B cell (primary cell): ENCODE measurements at regions not wholly inside any gene's neighbourhood (a gene's known extent, or its start where the extent isn't known, plus 50 kb on each side); places are given as distances from the start of the nearest gene placed in this dataset.

ENCODE experiments used
- ATAC-seq: fragments of 200-7000 bp; cut with Tn5 transposase; one replicate; pipeline ENCODE4 v1.10.0; 2021; ENCODE audit warnings: low read depth, mild to moderate bottlenecking, moderate number of reproducible peaks, moderate library complexity
- CTCF ChIA-PET: fragments of 350-600 bp; sonication (Branson Sonifier 250); formaldehyde crosslinking; loops from one replicate; lab custom pipeline; 2021; ENCODE audit warnings: antibody characterized with exemption, inconsistent platforms; lab: Charles Lee
- POLR2A ChIA-PET: fragments of 350-600 bp; sonication (Branson Sonifier 250); formaldehyde crosslinking; loops from one replicate; lab custom pipeline; 2021; ENCODE audit warnings: antibody characterized with exemption; lab: Charles Lee
- DNase-seq: peaks from one replicate; pipeline ENCODE4 v3.0.0; 2013
- H2AFZ ChIP-seq: 2 replicates; pipeline ENCODE4 v1.6.1; 2012; ENCODE audit warnings: mild to moderate bottlenecking, low read depth, low read length; ENCODE audit not compliant: insufficient read depth, poor library complexity, severe bottlenecking
- H3K27ac ChIP-seq, 2 donors: 1 replicate in 1 of 2; 2 replicates in 1 of 2; pipeline ENCODE4 v1.5.1; 2012 to 2013; ENCODE audit warnings: low read length in 2 of 2, mild to moderate bottlenecking in 2 of 2, moderate library complexity in 1 of 2
- H3K27me3 ChIP-seq, 4 experiments: fragments of 200-600 bp in 1 of 4; sonication (generic) in 1 of 4; replicated peaks in 1 of 4; 1 replicate in 2 of 4; 2 replicates in 2 of 4; pipeline versions ENCODE4 v1.6.1 to v1.7.0; 2013 to 2016; ENCODE audit warnings: low read length in 3 of 4, mild to moderate bottlenecking in 2 of 4, mixed read lengths in 1 of 4, moderate library complexity in 1 of 4; ENCODE audit not compliant: insufficient read depth in 4 of 4, control insufficient read depth in 3 of 4; ENCODE audit errors: control extremely low read depth in 1 of 4
- H3K36me3 ChIP-seq, 2 experiments: replicated peaks in 1 of 2; 1 replicate in 1 of 2; 2 replicates in 1 of 2; pipeline versions ENCODE4 v1.6.1 to v1.7.1; 2013; ENCODE audit warnings: low read length in 1 of 2; ENCODE audit not compliant: insufficient read depth in 2 of 2, control insufficient read depth in 1 of 2; ENCODE audit errors: control extremely low read depth in 1 of 2, extremely low read depth in 1 of 2
- H3K4me1 ChIP-seq, 2 donors: fragments of 200-600 bp in 1 of 2; sonication (generic) in 1 of 2; 1 replicate in 1 of 2; 2 replicates in 1 of 2; pipeline versions ENCODE4 v1.5.1 to v1.6.1; 2013 to 2017; ENCODE audit warnings: low read length in 2 of 2; ENCODE audit not compliant: control insufficient read depth in 2 of 2, insufficient read depth in 2 of 2
- H3K4me2 ChIP-seq: replicated peaks from 2 replicates; pipeline ENCODE3; 2012; ENCODE audit warnings: mild to moderate bottlenecking, low read depth, low read length; ENCODE audit not compliant: poor library complexity, severe bottlenecking
- H3K4me3 ChIP-seq, 5 experiments: fragments of 200-600 bp in 1 of 5; sonication (generic) in 1 of 5; 1 replicate in 3 of 5; 2 replicates in 2 of 5; pipeline versions ENCODE4 v1.5.1 to v1.7.0; 2011 to 2016; ENCODE audit warnings: low read length in 4 of 5, mild to moderate bottlenecking in 4 of 5, low read depth in 2 of 5, control low read depth in 1 of 5, moderate library complexity in 1 of 5; ENCODE audit not compliant: insufficient read depth in 1 of 5; ENCODE audit errors: control extremely low read depth in 1 of 5, extremely low read depth in 1 of 5
- H3K79me2 ChIP-seq: fragments of 200-600 bp; sonication (generic); one replicate; pipeline ENCODE4 v1.6.0; 2016; ENCODE audit warnings: low read length; ENCODE audit not compliant: control insufficient read depth, insufficient read depth
- H3K9ac ChIP-seq: fragments of 200-600 bp; sonication (generic); 2 replicates; pipeline ENCODE4 v1.6.1; 2017; ENCODE audit warnings: mild to moderate bottlenecking, low read length, moderate library complexity
- H3K9me3 ChIP-seq, 3 donors: one replicate each; pipeline versions ENCODE4 v1.6.1 to v1.7.1; 2013; ENCODE audit warnings: low read length in 2 of 3; ENCODE audit not compliant: control insufficient read depth in 2 of 3, insufficient read depth in 1 of 3; ENCODE audit errors: control extremely low read depth in 1 of 3
- H4K20me1 ChIP-seq: 2 replicates; pipeline ENCODE4 v1.6.0; 2012; ENCODE audit warnings: mild to moderate bottlenecking, low read length; ENCODE audit not compliant: insufficient read depth, control insufficient read depth, poor library complexity, severe bottlenecking
- H3K27ac Mint-ChIP-seq: one replicate; pipeline ENCODE4 v1.8.0; 2021; ENCODE audit warnings: mixed read lengths
- H3K27me3 Mint-ChIP-seq: one replicate; pipeline ENCODE4 v1.8.0; 2021; ENCODE audit warnings: mixed read lengths
- H3K4me1 Mint-ChIP-seq: one replicate; pipeline ENCODE4 v1.8.0; 2021; ENCODE audit warnings: mixed read lengths
- H3K4me3 Mint-ChIP-seq: one replicate; pipeline ENCODE4 v1.8.0; 2021; ENCODE audit warnings: mixed read lengths
- H3K9me3 Mint-ChIP-seq: one replicate; pipeline ENCODE4 v1.8.0; 2022; ENCODE audit warnings: mixed read lengths; ENCODE audit not compliant: insufficient read depth
- EZH2 ChIP-seq: IDR thresholded peaks from 2 replicates; pipeline ENCODE4 v1.6.1; 2012; ENCODE audit warnings: borderline replicate concordance, low read depth, mild to moderate bottlenecking, moderate library complexity, low read length; ENCODE audit not compliant: insufficient read depth, poor library complexity, severe bottlenecking
- WGBS: methylation state at CpG from one replicate; pipeline ENCODE4 v1.1.5; 2013; ENCODE audit warnings: missing lambda C conversion rate; ENCODE audit not compliant: insufficient coverage; 5-methylcytosine and 5-hydroxymethylcytosine counted together
- intact Hi-C: fragments of 100-400 bp; cut with micrococcal nuclease; formaldehyde crosslinking; loops from one replicate; pipeline ENCODE4 v1.10.0; 2022
- TF ChIP-seq, protein P1 (sequence below): fragments of 200-600 bp; IDR thresholded peaks from one replicate; pipeline ENCODE4 v1.8.0; 2022; ENCODE audit warnings: antibody characterized with exemption, mild to moderate bottlenecking

DNA sequence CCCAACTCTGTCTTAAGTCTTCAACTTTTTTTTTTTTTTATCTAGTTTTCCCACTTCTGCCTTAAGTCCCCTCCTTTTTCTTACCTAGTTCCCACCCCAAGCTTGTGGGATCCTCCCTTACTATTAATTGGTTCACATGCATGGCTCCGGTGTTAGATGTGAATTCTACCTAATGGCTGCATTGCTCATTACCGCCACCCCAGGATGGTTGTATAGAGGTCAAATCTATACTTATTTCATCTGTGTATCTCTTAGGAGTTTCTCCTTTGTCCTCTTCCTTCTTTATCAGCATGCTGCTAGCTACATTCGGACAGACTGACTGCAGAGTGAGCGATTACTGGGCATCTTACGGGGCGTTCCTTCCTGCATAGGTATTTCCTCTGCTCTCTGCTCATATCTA, 605.7 kb upstream of the GRM7 start:
- Histone ChIP-seq H4K20me1 (no peaks in the 10 kb centered on the region), H3K4me1 (peaks cover 15 to 25% of the 10 kb centered on the region in 2 donors), H3K4me2 (no peak overlapping the region), H3K27ac (no peak overlapping the region), H3K36me3 (no peaks in the 10 kb centered on the region), H3K4me3 (no peak overlapping the region), H2AFZ (no peak overlapping the region), H3K9me3 (peaks cover 0 to 2% (median 0%) of the 10 kb centered on the region in 3 donors), H3K27me3 (no peaks in the 10 kb centered on the region), H3K9ac (no peak overlapping the region), H3K79me2 (no peaks in the 10 kb centered on the region)
- no CpG with 5 or more reads among the region's 6 CpGs for WGBS
- DNase-seq, result no peak
- no peak overlapping the region for H3K4me3 Mint-ChIP-seq
- ChIA-PET CTCF (no interaction called here), POLR2A (no interaction called here)
- intact Hi-C loops, result loop anchor here (10.0 kb wide), 1 partner anchor 1130 kb away; the partner anchor contains the start of gene ARL8B
- no peaks in the 10 kb centered on the region for H3K27me3 Mint-ChIP-seq
- TF ChIP-seq, protein P1, sequence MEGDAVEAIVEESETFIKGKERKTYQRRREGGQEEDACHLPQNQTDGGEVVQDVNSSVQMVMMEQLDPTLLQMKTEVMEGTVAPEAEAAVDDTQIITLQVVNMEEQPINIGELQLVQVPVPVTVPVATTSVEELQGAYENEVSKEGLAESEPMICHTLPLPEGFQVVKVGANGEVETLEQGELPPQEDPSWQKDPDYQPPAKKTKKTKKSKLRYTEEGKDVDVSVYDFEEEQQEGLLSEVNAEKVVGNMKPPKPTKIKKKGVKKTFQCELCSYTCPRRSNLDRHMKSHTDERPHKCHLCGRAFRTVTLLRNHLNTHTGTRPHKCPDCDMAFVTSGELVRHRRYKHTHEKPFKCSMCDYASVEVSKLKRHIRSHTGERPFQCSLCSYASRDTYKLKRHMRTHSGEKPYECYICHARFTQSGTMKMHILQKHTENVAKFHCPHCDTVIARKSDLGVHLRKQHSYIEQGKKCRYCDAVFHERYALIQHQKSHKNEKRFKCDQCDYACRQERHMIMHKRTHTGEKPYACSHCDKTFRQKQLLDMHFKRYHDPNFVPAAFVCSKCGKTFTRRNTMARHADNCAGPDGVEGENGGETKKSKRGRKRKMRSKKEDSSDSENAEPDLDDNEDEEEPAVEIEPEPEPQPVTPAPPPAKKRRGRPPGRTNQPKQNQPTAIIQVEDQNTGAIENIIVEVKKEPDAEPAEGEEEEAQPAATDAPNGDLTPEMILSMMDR, result no peak
- no peak for TF ChIP-seq EZH2
- H3K27ac Mint-ChIP-seq, result no peak overlapping the region
- peaks cover 26% of the 10 kb centered on the region for H3K4me1 Mint-ChIP-seq
- ATAC-seq, result no peak
- H3K9me3 Mint-ChIP-seq, result peaks cover 4% of the 10 kb centered on the region

DNA sequence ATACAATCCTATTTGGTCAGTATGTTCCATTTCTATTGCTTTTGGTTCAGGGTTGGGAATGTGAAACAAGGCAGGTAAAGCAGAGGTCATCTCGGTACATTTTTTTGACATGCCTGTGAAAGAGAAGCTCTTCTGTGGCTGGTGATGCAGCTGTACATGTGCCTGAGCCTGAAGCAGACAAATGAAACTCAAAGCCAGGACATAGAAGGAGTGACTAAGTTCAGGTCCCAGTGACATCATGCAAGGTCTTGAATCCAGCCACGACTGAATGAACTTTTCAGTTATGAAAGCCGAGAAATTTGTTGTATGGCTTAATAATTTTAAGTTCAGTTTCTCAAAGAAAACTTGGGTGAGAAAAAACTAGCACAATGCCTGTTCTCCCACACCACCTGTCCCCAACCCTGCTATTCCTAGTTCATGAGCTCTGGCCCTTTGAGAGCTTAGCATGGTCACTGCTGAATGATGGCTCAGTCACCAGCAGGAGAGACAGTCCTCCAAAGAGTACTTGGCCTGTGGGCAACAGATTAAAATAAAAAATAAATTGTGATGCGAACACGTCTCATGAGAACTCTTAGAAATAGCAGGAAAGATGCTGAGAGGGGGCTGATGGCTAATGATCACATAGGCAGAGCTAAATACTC, 600.2 kb upstream of the GRM7 start:
- no peaks in the 10 kb centered on the region for H3K4me1 ChIP-seq
- H3K36me3 ChIP-seq, result no peaks in the 10 kb centered on the region
- H3K27me3 ChIP-seq, result no peaks in the 10 kb centered on the region
- no peaks in the 10 kb centered on the region for H4K20me1 ChIP-seq
- intact Hi-C loops, result no loop called here
- H2AFZ ChIP-seq, result no peak overlapping the region
- no peaks in the 10 kb centered on the region for H3K27me3 Mint-ChIP-seq
- no peak overlapping the region for H3K27ac ChIP-seq
- ChIA-PET CTCF (no interaction called here), POLR2A (no interaction called here)
- no peaks in the 10 kb centered on the region for H3K79me2 ChIP-seq
- 93% methylated on average over 3 of the region's 5 CpGs for WGBS
- no peak overlapping the region for H3K4me2 ChIP-seq
- no peak overlapping the region for H3K27ac Mint-ChIP-seq
- no peaks in the 10 kb centered on the region for H3K4me1 Mint-ChIP-seq
- no peaks in the 10 kb centered on the region for H3K9me3 ChIP-seq
- no peak overlapping the region for H3K4me3 ChIP-seq
- ATAC-seq, result no peak
- no peaks in the 10 kb centered on the region for H3K9me3 Mint-ChIP-seq
- no peak overlapping the region for H3K9ac ChIP-seq
- DNase-seq, result no peak
- TF ChIP-seq, protein P1, result no peak
- no peak for TF ChIP-seq EZH2
- no peak overlapping the region for H3K4me3 Mint-ChIP-seq
